ENCODE measurements at regions not wholly inside any gene's neighbourhood (a gene's known extent, or its start where the extent isn't known, plus 50 kb on each side); places are given as distances from the start of the nearest gene placed in this dataset.

GRCh38 chr6:14373648-14374437 lies 256.3 kb downstream of the CD83 start:
- POLR2A ChIA-PET = no interaction called here
- peaks cover 6% of the 10 kb centered on the region for H3K36me3 Mint-ChIP-seq
- no peak for ATAC-seq (ENCODE audit: low read depth)
- no peak overlapping the region for H3K27ac Mint-ChIP-seq
- H3K4me3 Mint-ChIP-seq = no peak overlapping the region
- peaks cover 2% of the 10 kb centered on the region for H3K27me3 Mint-ChIP-seq
- H3K9me3 Mint-ChIP-seq = peaks cover 8% of the 10 kb centered on the region
- H3K4me1 Mint-ChIP-seq = peaks cover 24% of the 10 kb centered on the region
- no peak for DNase-seq

DNA sequence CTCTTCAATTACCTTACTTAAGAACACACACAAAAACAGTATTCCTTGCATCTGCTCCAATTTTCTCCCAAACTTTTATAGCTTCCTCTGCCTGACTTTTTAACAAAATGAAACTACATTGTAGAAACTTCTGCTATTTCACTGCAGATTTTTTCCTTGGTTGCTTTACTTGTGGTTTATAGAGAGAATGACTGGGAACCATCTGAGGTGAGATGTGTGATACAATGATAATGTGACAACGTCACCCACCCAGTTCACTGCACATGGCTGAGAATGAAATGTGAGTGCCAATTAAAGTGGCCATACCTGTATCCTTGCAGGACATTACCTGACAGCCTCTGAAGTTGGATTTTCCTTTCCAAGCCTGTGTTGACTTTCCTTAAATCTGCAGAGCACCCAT lies 258.4 kb downstream of the CD83 start:
- Mint-ChIP-seq H3K27me3 (peaks cover 2% of the 10 kb centered on the region), H3K36me3 (peaks cover 6% of the 10 kb centered on the region), H3K27ac (no peak overlapping the region), H3K9me3 (peaks cover 8% of the 10 kb centered on the region), H3K4me3 (no peak overlapping the region), H3K4me1 (peaks cover 35% of the 10 kb centered on the region)
- POLR2A ChIA-PET = no interaction called here
- ATAC-seq (ENCODE audit: low read depth) = no peak
- DNase-seq = no peak

DNA sequence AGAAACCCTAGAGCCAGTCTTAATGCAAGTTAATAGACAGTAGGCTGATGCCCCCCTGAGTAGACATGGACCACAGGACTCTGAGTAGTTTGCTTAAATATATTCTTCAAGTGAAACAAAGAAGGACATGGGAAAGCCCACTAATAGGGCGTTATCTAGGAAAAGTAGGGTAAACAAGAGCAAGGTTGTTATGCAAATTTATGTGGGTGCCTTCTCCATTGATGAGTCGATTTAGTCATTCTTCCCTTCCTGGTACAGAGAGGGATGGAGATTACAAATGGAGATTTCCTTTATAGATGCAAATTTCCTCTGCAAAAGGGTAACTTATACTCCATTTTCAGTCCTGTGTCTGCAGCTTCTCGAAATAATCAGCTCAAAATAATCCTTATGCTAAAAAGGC lies 262.0 kb downstream of the CD83 start:
- Mint-ChIP-seq H3K36me3 (peaks cover 6% of the 10 kb centered on the region), H3K9me3 (peaks cover 6% of the 10 kb centered on the region), H3K27ac (no peak overlapping the region), H3K27me3 (peaks cover 2% of the 10 kb centered on the region), H3K4me3 (no peak overlapping the region), H3K4me1 (peaks cover 32% of the 10 kb centered on the region)
- DNase-seq (no peak), ATAC-seq (ENCODE audit: low read depth) (no peak)
- POLR2A ChIA-PET = no interaction called here

GRCh38 chr6:14380086-14380820 lies 262.7 kb downstream of the CD83 start:
- Mint-ChIP-seq H3K4me3 (no peak overlapping the region), H3K27me3 (peaks cover 2% of the 10 kb centered on the region), H3K36me3 (peaks cover 6% of the 10 kb centered on the region), H3K4me1 (peaks cover 32% of the 10 kb centered on the region), H3K9me3 (peaks cover 6% of the 10 kb centered on the region), H3K27ac (no peak overlapping the region)
- POLR2A ChIA-PET = no interaction called here
- DNase-seq (no peak), ATAC-seq (ENCODE audit: low read depth) (no peak)

DNA sequence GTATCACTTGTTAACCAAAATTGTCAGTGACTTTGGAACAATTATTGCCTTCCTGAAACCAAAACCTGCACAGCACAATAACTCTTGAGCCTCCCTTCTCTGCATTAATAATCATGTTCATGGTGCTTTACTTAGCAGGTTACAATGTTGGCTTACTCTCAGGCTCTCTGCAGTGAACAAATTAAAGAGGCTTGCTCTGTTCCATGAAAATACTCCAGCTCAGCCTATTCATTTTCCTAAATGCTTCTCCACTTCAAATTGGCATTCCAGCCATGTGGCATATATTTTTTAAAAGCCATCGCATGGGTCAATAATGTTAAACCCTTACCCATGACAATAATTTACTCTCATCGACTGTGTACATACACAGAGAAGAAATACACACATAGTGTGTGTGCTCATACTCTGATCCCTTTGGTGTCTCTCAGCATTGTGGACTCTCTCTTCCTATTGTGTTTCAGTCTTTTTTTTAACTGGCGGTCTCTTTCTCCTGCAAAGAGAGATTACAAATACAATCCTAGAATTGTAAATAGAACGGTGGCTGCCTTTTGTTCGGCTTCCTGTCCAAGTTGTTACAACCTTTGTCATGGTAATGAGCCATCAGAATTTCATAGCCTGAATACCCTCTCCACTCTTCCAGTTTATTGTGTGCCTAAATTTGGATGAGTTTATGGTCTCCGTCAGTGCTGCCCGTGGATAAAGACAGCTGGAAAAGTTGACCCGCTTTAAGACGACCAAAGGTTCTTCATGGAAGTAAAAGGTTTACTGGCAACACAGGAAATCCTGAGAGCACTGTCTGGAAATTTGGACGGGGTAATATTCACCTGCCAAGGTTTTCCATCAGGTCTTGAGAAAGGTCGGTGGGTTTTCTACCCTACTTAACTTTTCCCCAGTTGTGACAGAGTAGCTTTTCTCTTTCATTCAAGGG lies 263.6 kb downstream of the CD83 start:
- Mint-ChIP-seq H3K4me1 (peaks cover 29% of the 10 kb centered on the region), H3K36me3 (peaks cover 6% of the 10 kb centered on the region), H3K27me3 (peaks cover 2% of the 10 kb centered on the region), H3K4me3 (no peak overlapping the region), H3K27ac (no peak overlapping the region), H3K9me3 (peaks cover 3% of the 10 kb centered on the region)
- DNase-seq (no peak), ATAC-seq (ENCODE audit: low read depth) (no peak)
- POLR2A ChIA-PET = no interaction called here

GRCh38 chr6:14381829-14382677 lies 264.5 kb downstream of the CD83 start:
- Mint-ChIP-seq H3K27me3 (peaks cover 2% of the 10 kb centered on the region), H3K4me1 (peaks cover 36% of the 10 kb centered on the region), H3K27ac (no peak overlapping the region), H3K4me3 (no peak overlapping the region), H3K36me3 (peaks cover 6% of the 10 kb centered on the region), H3K9me3 (peaks cover 2% of the 10 kb centered on the region)
- POLR2A ChIA-PET = no interaction called here
- ATAC-seq (ENCODE audit: low read depth) (no peak), DNase-seq (no peak)

GRCh38 chr6:14382678-14383236 lies 265.2 kb downstream of the CD83 start:
- H3K27me3 Mint-ChIP-seq = no peaks in the 10 kb centered on the region
- ATAC-seq (ENCODE audit: low read depth) (no peak), DNase-seq (no peak)
- H3K27ac Mint-ChIP-seq = no peak overlapping the region
- POLR2A ChIA-PET = no interaction called here
- peaks cover 2% of the 10 kb centered on the region for H3K9me3 Mint-ChIP-seq
- H3K4me3 Mint-ChIP-seq = no peak overlapping the region
- H3K4me1 Mint-ChIP-seq = peaks cover 36% of the 10 kb centered on the region
- peaks cover 2% of the 10 kb centered on the region for H3K36me3 Mint-ChIP-seq

GRCh38 chr6:14383393-14384174 lies 266.0 kb downstream of the CD83 start:
- POLR2A ChIA-PET = no interaction called here
- H3K4me1 Mint-ChIP-seq = peaks cover 36% of the 10 kb centered on the region
- no peak overlapping the region for H3K27ac Mint-ChIP-seq
- no peak overlapping the region for H3K4me3 Mint-ChIP-seq
- no peaks in the 10 kb centered on the region for H3K9me3 Mint-ChIP-seq
- no peak for DNase-seq
- no peak for ATAC-seq (ENCODE audit: low read depth)
- H3K27me3 Mint-ChIP-seq = no peaks in the 10 kb centered on the region
- no peaks in the 10 kb centered on the region for H3K36me3 Mint-ChIP-seq

- DNase-seq (no peak), ATAC-seq (ENCODE audit: low read depth) (no peak)
- Mint-ChIP-seq H3K27me3 (no peaks in the 10 kb centered on the region), H3K4me3 (no peak overlapping the region), H3K4me1 (peaks cover 36% of the 10 kb centered on the region), H3K36me3 (no peaks in the 10 kb centered on the region), H3K27ac (no peak overlapping the region), H3K9me3 (no peaks in the 10 kb centered on the region)
- POLR2A ChIA-PET = no interaction called here
These were observed 266.8 kb downstream of the CD83 start for GRCh38 chr6:14384175-14384949.

DNA sequence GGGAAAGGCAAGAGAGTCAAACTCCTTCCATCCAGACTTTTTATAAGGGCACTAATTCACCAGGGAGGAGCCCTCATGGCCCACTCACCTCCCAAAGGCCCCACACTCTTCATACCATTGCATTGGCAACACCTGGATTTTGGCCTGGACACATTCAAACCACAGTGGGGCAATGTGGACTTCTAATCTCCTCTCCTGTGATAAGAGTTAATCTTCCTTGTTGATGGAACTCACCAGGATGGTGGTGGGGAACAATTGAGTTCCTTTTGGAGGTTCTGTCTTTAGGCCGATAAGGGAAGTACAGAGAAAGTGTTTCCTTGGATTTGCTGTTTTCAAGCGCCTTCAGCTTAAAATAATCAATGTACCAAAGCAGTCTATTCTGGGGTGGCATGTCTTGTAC lies 268.7 kb downstream of the CD83 start:
- Mint-ChIP-seq H3K36me3 (no peaks in the 10 kb centered on the region), H3K4me1 (peaks cover 28% of the 10 kb centered on the region), H3K9me3 (no peaks in the 10 kb centered on the region), H3K27ac (no peak overlapping the region), H3K4me3 (no peak overlapping the region), H3K27me3 (peaks cover 5% of the 10 kb centered on the region)
- POLR2A ChIA-PET = no interaction called here
- DNase-seq (no peak), ATAC-seq (ENCODE audit: low read depth) (no peak)

DNA sequence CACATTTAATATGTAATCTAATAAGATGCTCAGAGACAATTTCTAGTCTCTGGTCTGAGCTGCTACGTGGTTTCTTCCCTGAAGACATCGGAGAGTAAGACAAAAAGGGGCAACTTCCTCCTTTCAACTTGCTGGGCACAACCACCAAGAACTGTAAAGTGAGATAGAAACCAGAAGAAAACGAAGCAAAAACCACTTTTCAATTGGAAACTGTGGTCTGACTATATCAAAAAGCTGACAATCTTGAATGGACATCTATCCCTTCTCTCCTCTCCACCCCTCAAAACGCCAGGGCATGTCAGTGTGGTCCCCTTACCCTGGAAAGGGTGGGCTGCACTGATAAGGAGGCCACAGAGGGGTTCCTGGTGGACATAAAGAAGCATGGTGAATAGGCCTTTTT lies 269.1 kb downstream of the CD83 start:
- POLR2A ChIA-PET = no interaction called here
- H3K9me3 Mint-ChIP-seq = no peaks in the 10 kb centered on the region
- peak overlapping the region; percentile 35 for H3K27ac Mint-ChIP-seq

More for the DNA sequence above, 269.1 kb downstream of the CD83 start:
- Mint-ChIP-seq H3K4me3 (no peak overlapping the region), H3K27me3 (peaks cover 5% of the 10 kb centered on the region), H3K36me3 (no peaks in the 10 kb centered on the region), H3K4me1 (peaks cover 28% of the 10 kb centered on the region)
- ATAC-seq (ENCODE audit: low read depth) = no peak
- DNase-seq = no peak

All from activated naive CD8-positive, alpha-beta T cell treated with anti-CD3 and anti-CD28 coated beads, Interleukin-2, amount 10 ng/mL, durations not matched to agents 7 days and 5 days (primary cell).